LHCN-M2 (cell line): ENCODE measurements at regions not wholly inside any gene's neighbourhood (a gene's known extent, or its start where the extent isn't known, plus 50 kb on each side); places are given as distances from the start of the nearest gene placed in this dataset.
"Not testable (repeated sequence)": the region's sequence is repeated elsewhere in the genome, so short reads cannot be mapped to it uniquely, and the experiment has no call there.

ENCODE experiments used
- DNase-seq: peaks from one replicate; pipeline ENCODE4 v3.0.0-alpha.2; 2012; ENCODE audit warnings: low read depth

DNA sequence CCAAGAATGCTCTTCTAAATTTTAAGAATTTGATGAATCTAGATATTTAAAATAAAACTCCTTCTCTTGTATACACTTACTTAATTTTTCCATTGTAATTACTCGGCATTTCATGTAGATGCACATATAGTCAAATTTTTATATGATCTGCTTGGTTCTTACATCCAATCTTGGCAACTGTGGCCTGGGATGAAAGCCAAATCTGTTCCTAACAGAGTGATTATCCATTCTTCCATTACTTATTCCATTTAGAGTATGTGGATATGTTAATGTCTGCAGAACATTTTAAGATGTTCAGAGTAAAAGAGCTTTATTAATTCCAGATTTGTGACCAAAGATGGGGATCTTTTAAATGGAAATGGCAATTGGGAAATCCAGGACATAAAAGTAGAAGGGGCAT, 144.1 kb upstream of the PDE7B start:
- DNase-seq = no peak

DNA sequence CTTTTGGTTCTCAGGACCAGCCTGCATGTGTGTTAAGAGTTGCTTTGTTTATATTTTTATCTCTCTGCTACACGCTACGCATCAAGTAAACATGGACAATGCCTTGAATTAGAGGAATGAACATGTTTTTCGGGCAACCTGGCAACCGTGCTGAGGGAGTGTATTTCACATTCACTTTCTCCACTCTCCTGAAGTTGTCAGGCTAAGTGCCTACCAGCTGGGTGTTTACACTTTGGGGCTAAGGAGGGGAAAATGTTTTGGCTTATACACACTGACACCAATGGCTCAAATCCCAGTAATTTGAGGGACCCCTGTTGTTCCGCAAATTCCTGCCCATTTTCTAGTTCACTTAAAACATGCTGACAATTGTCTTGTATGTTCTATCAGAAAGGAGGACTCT, 141.5 kb upstream of the PDE7B start:
- no peak for DNase-seq

DNA sequence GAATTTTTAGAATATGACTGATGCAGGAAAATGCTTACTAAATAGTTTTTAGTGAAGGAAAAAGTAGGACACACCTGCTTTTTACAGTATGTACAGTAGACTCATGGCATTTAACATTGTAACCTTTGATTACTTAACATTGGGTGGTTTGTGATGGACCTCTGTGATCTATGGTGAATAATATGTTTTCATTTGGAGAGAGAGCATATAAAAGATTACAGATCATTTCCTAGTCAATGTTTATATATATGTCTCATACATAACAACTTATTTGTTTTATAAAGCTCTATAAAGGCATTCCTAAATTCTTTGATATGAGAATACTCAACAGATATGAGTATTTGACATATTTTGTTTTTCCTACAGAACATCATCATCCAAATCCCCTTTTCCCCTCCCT, 129.3 kb upstream of the PDE7B start:
- DNase-seq = peak; percentile 26

DNA sequence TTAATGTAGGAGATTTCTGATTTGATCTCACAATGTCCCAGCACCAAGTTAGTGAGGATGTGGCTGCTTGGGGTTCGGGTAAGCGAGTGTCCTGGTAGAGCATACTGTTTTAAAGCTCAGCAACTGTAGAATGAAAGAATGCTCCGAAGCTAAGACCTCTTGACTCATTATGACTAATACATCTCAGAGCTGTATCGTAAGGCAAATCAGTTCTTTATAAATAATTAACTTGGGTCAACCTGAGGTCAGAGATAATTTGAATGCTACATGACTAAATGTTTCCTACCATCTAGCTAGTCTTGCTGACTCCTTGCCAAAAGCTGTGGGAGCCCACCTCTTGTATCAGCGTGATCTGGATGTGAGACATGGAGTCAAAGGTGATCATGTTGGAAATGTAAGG, 128.8 kb upstream of the PDE7B start:
- DNase-seq = peak; percentile 87

- DNase-seq = no peak
Observed at GRCh38 chr6:135728589-135728988, 122.9 kb upstream of the PDE7B start.

- DNase-seq = no peak
Observed at GRCh38 chr6:135731116-135731515, 120.4 kb upstream of the PDE7B start.

DNA sequence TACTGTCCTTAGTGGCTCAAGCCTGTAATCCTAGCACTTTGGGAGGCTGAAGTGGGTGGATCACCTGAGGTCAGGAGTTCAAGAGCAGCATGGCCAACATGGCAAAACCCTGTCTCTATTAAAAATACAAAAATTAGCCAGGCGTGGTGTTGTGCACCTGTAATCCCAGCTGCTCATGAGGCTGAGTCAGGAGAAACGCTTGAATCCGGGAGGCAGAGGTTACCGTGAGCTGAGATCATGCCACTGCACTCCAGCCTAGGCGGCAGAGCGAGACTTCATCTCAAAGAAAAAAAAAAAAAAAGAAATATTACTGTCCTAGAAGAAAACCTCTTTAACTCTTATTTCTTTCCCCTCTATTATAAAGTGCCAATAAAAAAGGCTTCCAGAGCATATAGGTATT, 115.2 kb upstream of the PDE7B start:
- not testable (repeated sequence) for DNase-seq

DNA sequence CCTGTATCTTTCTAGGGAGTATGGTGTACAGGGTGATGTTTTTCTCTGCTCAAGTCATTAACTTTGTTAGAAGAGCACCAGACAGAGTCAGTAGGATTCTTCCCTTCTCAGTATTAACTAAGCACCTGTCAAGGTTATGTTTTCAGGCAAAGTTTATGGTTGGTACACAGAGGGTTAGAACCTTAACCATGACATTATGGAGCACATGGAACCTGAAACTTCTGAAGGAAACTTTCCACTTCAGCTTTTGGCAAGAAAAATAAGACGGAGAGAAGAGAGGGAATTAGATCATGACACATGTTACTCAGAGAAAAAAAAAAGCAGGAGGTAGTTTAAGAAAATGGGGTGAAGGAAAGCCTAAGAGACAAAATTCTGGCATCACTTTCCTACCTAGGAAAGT, 112.9 kb upstream of the PDE7B start:
- DNase-seq = no peak

DNA sequence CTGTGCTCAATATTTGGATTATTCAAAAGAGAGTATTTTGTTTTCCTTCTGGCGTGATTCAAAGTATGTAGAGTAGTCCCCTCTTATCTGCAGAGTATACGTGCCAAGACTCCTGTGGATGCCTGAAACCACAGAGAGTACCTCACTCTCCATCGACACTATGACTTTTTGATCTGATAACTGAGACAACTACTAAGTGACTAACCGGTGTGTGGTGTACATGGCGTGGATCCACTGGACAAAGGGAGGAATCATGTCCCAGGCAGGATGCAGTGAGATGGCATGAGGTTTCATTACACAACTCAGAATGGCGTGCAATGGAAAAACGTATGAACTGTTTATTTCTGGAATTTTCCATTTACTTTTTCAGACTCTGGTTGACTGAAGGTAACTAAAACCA, 112.2 kb upstream of the PDE7B start:
- peak; percentile 39 for DNase-seq

DNA sequence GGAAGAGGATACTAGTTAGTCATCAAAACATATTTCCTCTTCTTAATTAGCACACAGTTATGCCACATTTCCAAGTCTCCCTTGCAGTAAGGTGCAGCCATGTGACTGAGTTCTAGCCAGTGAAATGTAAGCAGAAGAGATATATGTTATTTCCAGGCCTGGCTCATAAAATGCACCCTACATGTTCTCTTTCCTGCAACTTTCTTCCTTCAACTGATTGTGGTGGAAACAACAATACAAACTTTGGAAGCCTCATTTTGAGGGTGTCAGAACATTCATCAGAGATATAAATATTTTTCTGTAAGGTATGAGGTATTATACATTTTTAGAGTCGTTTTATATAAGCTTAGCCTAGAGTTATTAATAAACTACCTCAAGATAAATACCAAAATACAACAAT, 110.9 kb upstream of the PDE7B start:
- no peak for DNase-seq

DNA sequence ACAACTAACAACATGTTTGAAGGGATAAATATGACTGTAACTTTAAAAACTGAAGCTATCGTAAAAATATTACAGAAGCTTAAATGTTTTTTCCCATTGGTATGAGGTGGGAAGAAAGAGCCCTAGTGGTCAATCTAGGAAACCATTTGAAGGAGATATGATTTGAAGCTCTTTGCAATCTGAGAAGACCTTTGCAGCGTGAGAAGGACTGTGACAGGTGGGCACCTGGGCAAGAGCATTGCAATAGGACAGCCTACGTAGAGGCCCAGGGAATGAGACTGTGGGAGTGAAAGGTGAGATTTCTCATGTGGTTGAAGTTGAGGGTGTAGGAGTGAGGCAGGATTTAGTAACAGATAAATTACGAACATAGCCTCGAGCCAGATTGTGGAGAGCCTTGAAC, 108.0 kb upstream of the PDE7B start:
- DNase-seq = no peak

DNA sequence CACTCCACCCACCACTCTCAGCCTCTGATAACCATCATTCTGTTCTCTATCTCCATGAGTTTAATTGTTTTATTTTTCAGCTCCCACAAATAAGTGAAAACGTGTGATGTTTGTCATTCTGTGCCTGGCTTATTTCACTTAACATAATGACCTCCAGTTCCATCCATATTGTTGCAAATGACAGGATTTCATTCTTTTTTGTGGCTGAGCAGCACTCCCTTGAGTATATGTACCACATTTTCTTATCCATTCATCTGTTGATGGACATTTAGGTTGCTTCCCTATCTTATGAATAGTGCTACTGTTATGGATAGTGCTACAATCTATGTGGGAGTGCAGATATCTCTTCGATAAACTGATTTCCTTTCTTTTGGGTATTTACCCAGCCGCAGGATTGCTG, 103.3 kb upstream of the PDE7B start:
- no peak for DNase-seq

- peak; percentile 40 for DNase-seq
Observed at GRCh38 chr6:135750081-135750480, 101.4 kb upstream of the PDE7B start.

GRCh38 chr6:135753196-135753595, 98.3 kb upstream of the PDE7B start:
- DNase-seq = no peak

GRCh38 chr6:135759831-135760230, 91.7 kb upstream of the PDE7B start:
- peak; percentile 52 for DNase-seq

GRCh38 chr6:135774006-135774405, 77.5 kb upstream of the PDE7B start:
- no peak for DNase-seq

- DNase-seq = no peak
Observed at GRCh38 chr6:135779213-135779612, 72.3 kb upstream of the PDE7B start.

DNA sequence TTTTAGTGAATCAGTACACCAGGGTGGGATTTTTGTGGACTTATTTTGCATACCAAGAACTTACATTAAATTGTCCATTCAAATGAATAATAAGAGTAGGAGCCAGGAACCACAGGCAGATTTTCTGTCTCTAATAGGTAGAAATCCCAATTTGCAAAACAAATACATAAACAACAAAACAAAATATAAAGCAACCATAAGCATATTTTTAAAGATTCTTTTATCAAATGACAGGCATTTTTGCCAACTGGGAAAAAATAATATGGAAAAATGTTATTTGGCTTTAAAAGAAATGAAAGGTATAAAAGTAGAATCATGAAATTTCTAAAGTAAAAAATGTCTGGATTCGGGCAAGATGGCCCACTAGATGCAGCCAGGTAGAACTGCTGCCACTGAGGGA, 71.2 kb upstream of the PDE7B start:
- DNase-seq = no peak

- DNase-seq = peak; percentile 6
Observed at GRCh38 chr6:135782546-135782945, 69.0 kb upstream of the PDE7B start.

DNA sequence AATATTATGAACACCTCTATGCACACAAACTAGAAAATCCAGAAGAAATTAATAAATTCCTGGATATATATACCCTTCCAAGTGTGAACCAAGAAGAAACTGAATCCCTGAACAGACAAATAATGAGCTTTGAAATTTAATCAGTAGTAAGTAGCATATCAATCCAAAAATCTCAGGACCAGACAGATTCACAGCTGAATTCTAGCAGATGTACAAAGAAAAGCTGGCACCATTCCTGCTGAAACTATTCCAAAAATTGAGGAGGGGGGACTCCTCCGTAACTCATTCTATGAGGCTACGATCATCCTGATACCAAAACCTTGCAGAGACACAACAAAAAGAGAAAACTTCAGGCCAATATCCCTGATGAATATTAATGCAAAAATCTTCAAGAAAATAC, 67.0 kb upstream of the PDE7B start:
- no peak for DNase-seq

DNA sequence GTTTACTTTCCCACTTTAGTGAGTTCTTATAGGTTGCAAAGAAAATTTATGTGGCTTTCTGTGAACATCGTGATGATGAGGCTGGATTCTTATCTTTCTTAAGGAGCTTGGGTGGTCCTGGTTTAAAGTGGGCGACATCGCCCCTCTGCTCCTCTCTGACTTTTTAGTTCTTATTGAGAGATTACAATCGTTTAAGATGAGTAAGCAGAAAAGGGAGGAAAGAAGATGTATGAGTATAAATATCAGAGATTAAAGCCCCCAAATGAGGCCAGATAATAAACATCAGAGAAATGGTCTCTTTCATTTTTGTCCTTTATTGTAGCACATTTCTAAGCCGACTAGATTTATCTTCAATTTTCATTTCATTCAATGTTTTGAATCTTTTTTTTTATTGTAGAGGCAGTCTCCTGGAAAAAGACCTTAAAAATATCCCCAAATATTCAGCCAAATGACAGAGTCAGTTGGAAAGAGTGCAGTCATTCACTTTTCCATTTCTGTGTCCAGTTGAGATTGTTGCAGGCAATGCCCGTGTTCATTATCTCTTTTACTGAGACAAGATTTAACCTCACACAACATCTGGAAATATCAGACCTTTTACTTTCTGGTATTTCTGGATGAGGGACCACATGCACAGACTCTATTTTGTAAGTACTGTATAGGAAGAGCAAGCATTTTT, 62.0 kb upstream of the PDE7B start:
- DNase-seq = no peak

- DNase-seq = no peak
Observed at GRCh38 chr6:135791441-135791840, 60.1 kb upstream of the PDE7B start.

GRCh38 chr6:135796643-135797305, 54.7 kb upstream of the PDE7B start:
- DNase-seq = peak; percentile 61

- no peak for DNase-seq
Observed at GRCh38 chr6:135797361-135797760, 54.1 kb upstream of the PDE7B start.
